Aorta (tissue), 5 donors: ENCODE measurements at regions not wholly inside any gene's neighbourhood (a gene's known extent, or its start where the extent isn't known, plus 50 kb on each side); places are given as distances from the start of the nearest gene placed in this dataset.

Experiments used
- ATAC-seq: fragments of 200-7000 bp; cut with Tn5 transposase; one replicate; pipeline ENCODE4 v1.9.1; 2022; ENCODE audit warnings: moderate library complexity; ENCODE audit not compliant: low FRiP score
- DNase-seq, 2 donors: peaks; one replicate each; pipeline ENCODE4 v3.0.0-alpha.2; 2020
- H3K27ac ChIP-seq, 2 donors: one replicate each; pipeline ENCODE4 v1.5.1; 2013; ENCODE audit warnings: low read length in 2 of 2, mild to moderate bottlenecking in 2 of 2, moderate library complexity in 2 of 2, control low read depth in 1 of 2, inconsistent platforms in 1 of 2, low read depth in 1 of 2
- H3K27me3 ChIP-seq, 2 donors: one replicate each; pipeline ENCODE4 v1.6.1; 2013; ENCODE audit warnings: control low read depth in 1 of 2, low read length in 1 of 2, mild to moderate bottlenecking in 1 of 2, moderate library complexity in 1 of 2; ENCODE audit not compliant: insufficient read depth in 2 of 2, control insufficient read depth in 1 of 2
- H3K36me3 ChIP-seq, 2 donors: one replicate each; pipeline ENCODE4 v1.6.1; 2013; ENCODE audit warnings: control low read depth in 1 of 2, low read length in 1 of 2, mild to moderate bottlenecking in 1 of 2; ENCODE audit not compliant: insufficient read depth in 2 of 2, control insufficient read depth in 1 of 2
- H3K4me1 ChIP-seq, 2 donors: one replicate each; pipeline ENCODE4 v1.6.1; 2013; ENCODE audit warnings: low read length in 2 of 2, control low read depth in 1 of 2, mild to moderate bottlenecking in 1 of 2, moderate library complexity in 1 of 2; ENCODE audit not compliant: insufficient read depth in 2 of 2, control insufficient read depth in 1 of 2
- H3K4me3 ChIP-seq, 2 donors: one replicate each; pipeline ENCODE4 v1.5.1; 2013; ENCODE audit warnings: low read length in 2 of 2, control low read depth in 1 of 2, mild to moderate bottlenecking in 1 of 2
- H3K9me3 ChIP-seq: one replicate; pipeline ENCODE4 v1.6.1; 2013; ENCODE audit warnings: mild to moderate bottlenecking, low read length; ENCODE audit not compliant: control insufficient read depth
- WGBS, 2 donors: extraction: QIAGEN DNeasy Blood & Tissue Kit; methylation state at CpG; one replicate each; pipeline ENCODE4 v1.1.7; 2013; 5-methylcytosine and 5-hydroxymethylcytosine counted together
- intact Hi-C, 2 donors: fragments of 100-400 bp; cut with DNase I; formaldehyde crosslinking; loops; one replicate each; pipeline versions ENCODE4 v1.14.2 to v1.15.0; 2022
- donor health status: healthy with polysubstance abuse.
- donor health status: Bipolar disorder and iron deficiency.
- donor health status: DM: no; HTN: no; CAD: no.
- donor health status: DM: no; HTN: no; CAD: no.
- donor health status: DM: yes; HTN: yes; CAD: no.

DNA sequence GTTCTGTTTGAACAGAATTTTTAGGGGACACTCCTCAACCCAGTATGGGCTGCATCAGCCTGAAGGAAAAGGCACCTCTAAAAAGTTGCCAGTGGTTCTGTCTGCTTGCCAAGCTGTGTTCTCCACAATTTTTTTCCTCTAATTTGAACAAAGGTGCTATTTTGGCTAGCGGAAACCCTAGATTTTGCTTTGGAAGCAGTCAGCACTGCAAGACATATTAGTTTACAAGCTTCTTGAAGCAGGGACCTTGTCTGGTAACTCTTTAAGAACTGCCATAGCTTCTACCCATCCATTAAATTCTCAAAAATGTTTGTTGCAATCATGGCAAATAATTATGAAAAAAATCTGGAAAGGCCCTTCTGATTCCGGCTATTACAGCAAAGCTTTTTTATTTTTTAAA is 75.6 kb upstream of the HEPHL1 start:
- no peaks in the 10 kb centered on the region for H3K4me1 ChIP-seq
- ATAC-seq (no peak), DNase-seq (no peak)
- no peaks in the 10 kb centered on the region for H3K9me3 ChIP-seq
- 32 to 57% methylated on average over 2 of the region's 2 CpGs for WGBS, 2 donors
- no peaks in the 10 kb centered on the region for H3K36me3 ChIP-seq
- intact Hi-C loops: no loop called here
- no peak overlapping the region for H3K27ac ChIP-seq
- no peaks in the 10 kb centered on the region for H3K27me3 ChIP-seq
- H3K4me3 ChIP-seq: no peak overlapping the region

DNA sequence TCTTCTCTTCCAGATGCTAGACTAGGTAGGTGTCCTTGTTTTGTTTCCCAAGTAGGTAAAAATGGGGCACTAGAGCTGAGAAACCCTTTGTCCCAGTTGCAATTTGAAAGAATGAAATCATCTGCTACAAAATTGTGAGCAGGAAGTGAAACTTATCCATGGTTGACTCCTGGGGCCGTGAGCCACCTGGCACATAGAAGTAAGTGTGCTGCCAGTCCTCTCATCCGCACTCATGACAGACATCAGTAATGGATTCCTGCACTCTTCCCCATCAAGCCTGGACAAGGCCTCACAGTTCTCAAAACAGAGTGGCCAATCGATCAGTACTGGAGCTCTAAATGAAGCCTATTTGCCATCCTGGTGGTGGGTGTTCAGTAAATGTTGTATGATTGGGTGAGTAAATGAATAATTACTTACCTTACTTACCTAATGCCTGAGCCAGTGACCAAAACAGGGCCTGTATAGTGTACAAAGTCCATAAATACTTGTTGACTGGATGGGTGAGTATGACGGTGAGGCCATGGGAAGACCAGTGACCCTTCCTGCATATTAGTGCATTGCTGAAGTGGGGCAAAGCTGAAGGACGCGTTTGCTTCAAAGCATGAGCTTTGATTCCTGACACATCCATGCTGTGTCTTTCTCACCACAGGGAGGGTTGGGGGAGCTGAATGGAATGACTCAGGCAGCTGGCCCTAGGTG is 68.9 kb upstream of the HEPHL1 start:
- peaks cover 2% of the 10 kb centered on the region for H3K9me3 ChIP-seq
- no peaks in the 10 kb centered on the region for H3K36me3 ChIP-seq
- no peak overlapping the region for H3K4me3 ChIP-seq
- H3K4me1 ChIP-seq: no peaks in the 10 kb centered on the region
- intact Hi-C loops: no loop called here
- DNase-seq (no peak), ATAC-seq (no peak)
- H3K27ac ChIP-seq: no peak overlapping the region
- WGBS, 2 donors: 73 to 74% methylated on average over 6 of the region's 6 CpGs
- no peaks in the 10 kb centered on the region for H3K27me3 ChIP-seq

DNA sequence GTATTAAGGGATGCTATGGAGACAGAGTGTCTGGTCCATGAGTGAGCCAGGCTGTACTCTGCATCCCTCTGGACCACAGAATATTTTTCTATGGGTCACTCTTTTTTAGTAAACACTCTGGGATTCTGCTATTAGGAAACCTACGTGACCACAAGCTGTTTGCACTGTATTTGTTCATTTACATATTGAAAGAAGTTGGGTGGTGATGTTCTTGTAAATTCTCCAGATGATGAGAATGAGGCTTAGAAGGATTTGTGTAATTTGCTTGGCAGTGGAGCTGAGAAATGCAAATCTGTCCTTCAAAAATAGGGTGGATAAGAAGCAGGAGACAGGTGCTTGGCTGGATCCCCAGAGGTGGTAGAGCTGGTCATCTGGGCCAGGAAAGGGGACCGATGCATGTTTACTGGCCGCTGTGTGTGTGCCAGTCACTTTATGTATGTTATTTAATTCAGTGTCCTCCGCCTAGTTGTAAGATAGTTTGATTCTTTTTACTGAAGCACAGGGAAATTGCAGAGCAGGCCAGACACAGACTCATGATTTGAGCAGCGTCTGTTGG is 63.7 kb upstream of the HEPHL1 start:
- ATAC-seq (no peak), DNase-seq (no peak)
- no peaks in the 10 kb centered on the region for H3K36me3 ChIP-seq
- intact Hi-C loops: no loop called here
- WGBS, 2 donors: 61 to 69% methylated on average over 5 of the region's 5 CpGs
- no peaks in the 10 kb centered on the region for H3K27me3 ChIP-seq
- H3K4me3 ChIP-seq: no peak overlapping the region
- H3K27ac ChIP-seq: no peak overlapping the region
- H3K9me3 ChIP-seq: peaks cover 2% of the 10 kb centered on the region
- H3K4me1 ChIP-seq: no peaks in the 10 kb centered on the region

GRCh38 chr11:93958991-93959390 is 62.2 kb upstream of the HEPHL1 start:
- 87 to 88% methylated on average over 3 of the region's 3 CpGs for WGBS, 2 donors
- peaks cover 2% of the 10 kb centered on the region for H3K9me3 ChIP-seq
- H3K36me3 ChIP-seq: no peaks in the 10 kb centered on the region

GRCh38 chr11:93959663-93960062 is 61.5 kb upstream of the HEPHL1 start:
- 82 to 84% methylated on average over 5 of the region's 5 CpGs for WGBS, 2 donors
- Histone ChIP-seq H3K27me3 (no peaks in the 10 kb centered on the region), H3K36me3 (no peaks in the 10 kb centered on the region), H3K4me3 (no peak overlapping the region), H3K9me3 (peaks cover 2% of the 10 kb centered on the region), H3K27ac (no peak overlapping the region), H3K4me1 (no peaks in the 10 kb centered on the region)
- intact Hi-C loops: no loop called here
- DNase-seq: no peak
- no peak for ATAC-seq

More at GRCh38 chr11:93958991-93959390, 62.2 kb upstream of the HEPHL1 start:
- no peak for DNase-seq
- no peak for ATAC-seq
- intact Hi-C loops: no loop called here
- H3K4me3 ChIP-seq: no peak overlapping the region
- H3K27ac ChIP-seq: no peak overlapping the region
- H3K27me3 ChIP-seq: no peaks in the 10 kb centered on the region
- no peaks in the 10 kb centered on the region for H3K4me1 ChIP-seq

DNA sequence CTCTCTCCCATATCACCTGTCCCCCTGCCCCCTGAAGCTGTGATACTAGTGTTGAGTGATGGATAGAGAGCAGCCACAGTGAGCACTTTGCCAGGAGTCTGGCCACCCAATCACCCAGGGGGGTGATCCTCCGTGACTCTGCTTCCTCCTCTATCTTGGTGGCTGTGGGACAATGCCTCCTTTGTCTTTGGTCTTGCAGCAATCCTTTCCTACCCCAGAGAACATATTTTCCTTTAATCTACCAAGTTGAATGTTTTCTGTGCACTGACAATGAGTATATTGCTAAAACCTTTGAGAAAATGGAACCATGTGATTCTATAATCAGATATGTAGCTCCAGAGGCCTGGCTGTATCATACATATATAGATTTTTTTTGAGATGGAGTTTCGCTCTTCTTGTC is 58.1 kb upstream of the HEPHL1 start:
- Histone ChIP-seq H3K4me3 (no peak overlapping the region), H3K4me1 (no peaks in the 10 kb centered on the region), H3K36me3 (no peaks in the 10 kb centered on the region), H3K9me3 (no peaks in the 10 kb centered on the region), H3K27ac (no peak overlapping the region), H3K27me3 (no peaks in the 10 kb centered on the region)
- ATAC-seq: no peak
- 89 to 91% methylated on average over 2 of the region's 2 CpGs for WGBS, 2 donors
- intact Hi-C loops: no loop called here
- no peak for DNase-seq

- Histone ChIP-seq H3K27me3 (no peaks in the 10 kb centered on the region), H3K27ac (no peak overlapping the region), H3K4me3 (no peak overlapping the region), H3K4me1 (no peaks in the 10 kb centered on the region), H3K36me3 (no peaks in the 10 kb centered on the region), H3K9me3 (no peaks in the 10 kb centered on the region)
- DNase-seq (no peak), ATAC-seq (no peak)
- WGBS, 2 donors: 92% methylated on average over 4 of the region's 4 CpGs
- intact Hi-C loops: no loop called here
These were observed 53.9 kb upstream of the HEPHL1 start for GRCh38 chr11:93967258-93967657.

DNA sequence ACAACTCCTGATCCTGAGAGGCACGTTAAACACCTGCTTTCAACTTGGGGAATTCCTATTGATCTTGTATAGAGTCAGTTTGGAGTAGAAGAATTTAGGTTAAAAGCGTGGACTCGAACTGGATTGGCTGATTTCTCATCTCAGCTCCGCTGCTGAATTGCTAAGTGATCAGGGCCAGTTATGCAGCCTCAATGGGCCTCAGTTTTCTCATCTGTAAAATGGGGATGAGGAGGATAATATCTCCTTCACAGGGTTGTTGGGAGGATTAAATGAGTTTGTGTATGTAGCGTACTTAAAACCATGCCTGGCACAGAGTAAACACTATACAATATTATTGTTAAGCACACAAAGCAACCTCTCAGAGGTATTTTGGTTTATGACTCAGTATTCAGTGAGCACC is 53.2 kb upstream of the HEPHL1 start:
- H3K27me3 ChIP-seq: no peaks in the 10 kb centered on the region
- no peak overlapping the region for H3K27ac ChIP-seq
- no peaks in the 10 kb centered on the region for H3K4me1 ChIP-seq
- 89 to 90% methylated on average over 5 of the region's 5 CpGs for WGBS, 2 donors
- H3K9me3 ChIP-seq: no peaks in the 10 kb centered on the region
- DNase-seq (no peak), ATAC-seq (no peak)
- no peaks in the 10 kb centered on the region for H3K36me3 ChIP-seq
- no peak overlapping the region for H3K4me3 ChIP-seq
- intact Hi-C loops: no loop called here
